GM18499 (cell line): ENCODE measurements at regions not wholly inside any gene's neighbourhood (a gene's known extent, or its start where the extent isn't known, plus 50 kb on each side); places are given as distances from the start of the nearest gene placed in this dataset.

ENCODE experiments used
- ATAC-seq: cut with Tn5 transposase; IDR thresholded peaks from one replicate; pipeline ENCODE4 v1.9.1; 2021; ENCODE audit warnings: moderate number of reproducible peaks; ENCODE audit not compliant: insufficient read depth, unreplicated experiment

GRCh38 chr18:61039251-61039650 is 294.0 kb upstream of the CDH20 start:
- no peak for ATAC-seq

- ATAC-seq: no peak
Observed at GRCh38 chr18:61047794-61048193, 285.4 kb upstream of the CDH20 start.

- ATAC-seq: no peak
Observed at GRCh38 chr18:61057443-61057842, 275.8 kb upstream of the CDH20 start.

GRCh38 chr18:61062258-61062657 is 271.0 kb upstream of the CDH20 start:
- no peak for ATAC-seq

GRCh38 chr18:61064911-61065310 is 268.3 kb upstream of the CDH20 start:
- ATAC-seq: no peak

- ATAC-seq: no peak
Observed at GRCh38 chr18:61076986-61077385, 256.2 kb upstream of the CDH20 start.

- no peak for ATAC-seq
Observed at GRCh38 chr18:61079714-61080113, 253.5 kb upstream of the CDH20 start.

- ATAC-seq: no peak
Observed at GRCh38 chr18:61080954-61081528, 252.2 kb upstream of the CDH20 start.

GRCh38 chr18:61082976-61083630 is 250.1 kb upstream of the CDH20 start:
- ATAC-seq: no peak

- no peak for ATAC-seq
Observed at GRCh38 chr18:61085036-61085435, 248.2 kb upstream of the CDH20 start.

- ATAC-seq: no peak
Observed at GRCh38 chr18:61085761-61086160, 247.5 kb upstream of the CDH20 start.

GRCh38 chr18:61086657-61087056 is 246.6 kb upstream of the CDH20 start:
- ATAC-seq: no peak

- no peak for ATAC-seq
Observed at GRCh38 chr18:61091379-61091778, 241.9 kb upstream of the CDH20 start.

GRCh38 chr18:61093965-61094364 is 239.3 kb upstream of the CDH20 start:
- ATAC-seq: no peak

GRCh38 chr18:61096226-61096625 is 237.0 kb upstream of the CDH20 start:
- no peak for ATAC-seq

- no peak for ATAC-seq
Observed at GRCh38 chr18:61107113-61107512, 226.1 kb upstream of the CDH20 start.

GRCh38 chr18:61108706-61109105 is 224.5 kb upstream of the CDH20 start:
- ATAC-seq: no peak

GRCh38 chr18:61123309-61123708 is 209.9 kb upstream of the CDH20 start:
- ATAC-seq: no peak

GRCh38 chr18:61127714-61128467 is 205.3 kb upstream of the CDH20 start:
- ATAC-seq: no peak

GRCh38 chr18:61129001-61129400 is 204.2 kb upstream of the CDH20 start:
- ATAC-seq: no peak

- no peak for ATAC-seq
Observed at GRCh38 chr18:61132031-61132430, 201.2 kb upstream of the CDH20 start.

GRCh38 chr18:61133783-61134182 is 199.4 kb upstream of the CDH20 start:
- no peak for ATAC-seq
